Caco-2 (cell line): ENCODE measurements at regions not wholly inside any gene's neighbourhood (a gene's known extent, or its start where the extent isn't known, plus 50 kb on each side); places are given as distances from the start of the nearest gene placed in this dataset.

Experiments used
- BruUV-seq: library from RNA; stranded (reverse); fragments of 400-500 nt; replicated peaks from 2 replicates; lab custom pipeline; 2021; lab: Mats Ljungman, UMichigan
- CTCF ChIA-PET: fragments of 300-600 bp; sonication (Branson Sonifier 250); formaldehyde crosslinking; loops from one replicate; lab custom pipeline; 2022; ENCODE audit warnings: antibody characterized with exemption; lab: Charles Lee
- POLR2A ChIA-PET: fragments of 300-600 bp; sonication (Branson Sonifier 250); formaldehyde crosslinking; loops from one replicate; lab custom pipeline; 2022; ENCODE audit warnings: antibody characterized with exemption; lab: Charles Lee
- DNase-seq, 2 experiments: peaks; one replicate each; pipeline versions ENCODE4 v3.0.0 to v3.0.0-alpha.2; 2020 to 2022
- H3K27me3 ChIP-seq: replicated peaks from 2 replicates; pipeline ENCODE4 v1.6.0; 2011; ENCODE audit warnings: low read length; ENCODE audit not compliant: control insufficient read depth, insufficient read depth
- H3K36me3 ChIP-seq: 2 replicates; pipeline ENCODE4 v1.5.1; 2011; ENCODE audit warnings: low read length; ENCODE audit not compliant: control insufficient read depth, insufficient read depth
- H3K4me1 ChIP-seq: fragments of 250-450 bp; sonication (Bioruptor Pico); 2 replicates; pipeline ENCODE4 v1.5.1; 2020; ENCODE audit warnings: mild to moderate bottlenecking
- H3K4me3 ChIP-seq: 2 replicates; pipeline ENCODE4 v1.5.1; 2011; ENCODE audit warnings: low read depth, mild to moderate bottlenecking, control low read depth, low read length
- H3K9me3 ChIP-seq: fragments of 250-450 bp; sonication (Bioruptor Pico); 2 replicates; pipeline ENCODE4 v1.5.1; 2020; ENCODE audit warnings: mild to moderate bottlenecking, moderate library complexity
- H3K27ac Mint-ChIP-seq: one replicate; pipeline ENCODE4 v1.8.0; 2022; ENCODE audit warnings: mixed read lengths; ENCODE audit not compliant: unreplicated experiment
- H3K27me3 Mint-ChIP-seq: one replicate; pipeline ENCODE4 v1.8.0; 2022; ENCODE audit warnings: mixed read lengths; ENCODE audit not compliant: insufficient read depth, unreplicated experiment
- H3K36me3 Mint-ChIP-seq: one replicate; pipeline ENCODE4 v1.8.0; 2022; ENCODE audit warnings: mild to moderate bottlenecking, mixed read lengths; ENCODE audit not compliant: insufficient read depth, unreplicated experiment
- H3K4me1 Mint-ChIP-seq: one replicate; pipeline ENCODE4 v1.8.0; 2022; ENCODE audit warnings: low read depth, mixed read lengths; ENCODE audit not compliant: unreplicated experiment
- H3K4me3 Mint-ChIP-seq: one replicate; pipeline ENCODE4 v1.8.0; 2022; ENCODE audit warnings: mild to moderate bottlenecking, moderate library complexity, mixed read lengths; ENCODE audit not compliant: unreplicated experiment
- H3K9me3 Mint-ChIP-seq: one replicate; pipeline ENCODE4 v1.8.0; 2022; ENCODE audit warnings: mixed read lengths; ENCODE audit not compliant: unreplicated experiment
- CTCF ChIP-seq, 2 experiments: fragments of 200-600 bp in 1 of 2; IDR thresholded peaks; 1 replicate in 1 of 2; 2 replicates in 1 of 2; pipeline versions ENCODE4 v1.5.1 to v1.8.0; 2011 to 2022; ENCODE audit warnings: antibody characterized with exemption in 1 of 2, control low read depth in 1 of 2, inconsistent platforms in 1 of 2, low read depth in 1 of 2, low read length in 1 of 2, mild to moderate bottlenecking in 1 of 2, moderate library complexity in 1 of 2; ENCODE audit not compliant: insufficient read depth in 1 of 2, severe bottlenecking in 1 of 2, unreplicated experiment in 1 of 2
- intact Hi-C: fragments of 100-400 bp; cut with micrococcal nuclease; formaldehyde crosslinking; loops from one replicate; pipeline ENCODE4 v1.10.0; 2022; ENCODE audit not compliant: unreplicated experiment

DNA sequence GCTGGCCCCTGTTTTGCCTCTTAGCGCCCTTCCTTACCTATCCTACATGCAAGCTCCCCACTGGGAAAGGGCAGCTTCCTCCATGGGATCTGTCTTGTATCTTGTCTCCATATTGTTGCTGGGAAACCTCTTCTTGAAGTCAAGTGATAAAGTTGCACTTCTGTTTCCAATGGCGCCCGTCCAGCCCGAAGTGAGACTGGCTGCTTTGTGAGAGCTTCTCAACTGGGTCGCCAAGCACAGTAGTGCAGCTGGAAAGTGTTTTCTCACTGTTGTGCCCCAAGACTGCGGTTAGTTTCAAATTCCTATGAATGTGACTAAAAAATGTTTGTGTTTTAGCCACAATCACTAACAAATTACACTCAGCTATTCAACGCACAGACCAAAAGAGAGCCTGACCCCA is 506.6 kb upstream of the MPDZ start:
- no peak for TF ChIP-seq CTCF (IDR thresholded peaks at IDR 0.05; ENCODE audit: insufficient read depth in 1 of 2, low read depth in 1 of 2, low read length in 1 of 2, severe bottlenecking in 1 of 2, unreplicated experiment in 1 of 2)
- no peak overlapping the region for H3K4me3 ChIP-seq
- CTCF ChIA-PET = no interaction called here
- no peaks in the 10 kb centered on the region for H3K9me3 ChIP-seq
- POLR2A ChIA-PET = no interaction called here
- no peaks in the 10 kb centered on the region for H3K4me1 ChIP-seq
- BruUV-seq = no TSS peak
- no peaks in the 10 kb centered on the region for H3K27me3 Mint-ChIP-seq
- H3K36me3 Mint-ChIP-seq = no peaks in the 10 kb centered on the region
- no peaks in the 10 kb centered on the region for H3K27me3 ChIP-seq
- intact Hi-C loops = no loop called here
- H3K27ac Mint-ChIP-seq = no peak overlapping the region
- H3K4me1 Mint-ChIP-seq = no peaks in the 10 kb centered on the region
- H3K4me3 Mint-ChIP-seq = no peak overlapping the region
- H3K9me3 Mint-ChIP-seq = no peaks in the 10 kb centered on the region
- no peak for DNase-seq
- no peaks in the 10 kb centered on the region for H3K36me3 ChIP-seq

GRCh38 chr9:13779106-13779505 is 499.6 kb upstream of the MPDZ start:
- no peak for TF ChIP-seq CTCF (IDR thresholded peaks at IDR 0.05; ENCODE audit: insufficient read depth in 1 of 2, low read depth in 1 of 2, low read length in 1 of 2, severe bottlenecking in 1 of 2, unreplicated experiment in 1 of 2)
- no TSS peak for BruUV-seq
- no peak overlapping the region for H3K4me3 Mint-ChIP-seq
- no peaks in the 10 kb centered on the region for H3K27me3 Mint-ChIP-seq
- CTCF ChIA-PET = no interaction called here
- H3K4me1 Mint-ChIP-seq = no peaks in the 10 kb centered on the region
- intact Hi-C loops = no loop called here
- Histone ChIP-seq H3K36me3 (no peaks in the 10 kb centered on the region), H3K4me3 (no peak overlapping the region), H3K27me3 (no peaks in the 10 kb centered on the region), H3K9me3 (no peaks in the 10 kb centered on the region), H3K4me1 (no peaks in the 10 kb centered on the region)
- POLR2A ChIA-PET = no interaction called here
- no peak overlapping the region for H3K27ac Mint-ChIP-seq
- no peak for DNase-seq
- H3K9me3 Mint-ChIP-seq = no peaks in the 10 kb centered on the region
- no peaks in the 10 kb centered on the region for H3K36me3 Mint-ChIP-seq

DNA sequence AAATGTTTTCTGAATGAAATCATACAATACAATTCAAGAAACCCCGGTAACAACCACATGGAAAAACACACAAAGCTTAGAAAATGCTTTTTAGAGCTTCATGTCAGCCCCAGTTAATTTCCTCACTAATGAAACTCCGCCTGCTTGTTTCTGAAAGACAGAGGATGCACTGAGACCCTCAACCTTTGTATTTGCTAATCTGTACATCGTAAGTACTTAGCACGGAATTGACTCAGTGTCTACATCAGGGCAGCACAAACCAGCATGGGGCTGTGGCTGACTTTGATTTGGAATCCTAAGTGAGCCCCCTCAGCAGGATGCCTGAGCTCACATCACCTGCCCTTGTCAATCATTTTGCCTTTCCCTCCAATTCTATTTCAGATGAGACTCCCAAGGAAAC is 499.1 kb upstream of the MPDZ start:
- Histone ChIP-seq H3K27me3 (no peaks in the 10 kb centered on the region), H3K36me3 (no peaks in the 10 kb centered on the region), H3K4me1 (no peaks in the 10 kb centered on the region), H3K9me3 (no peaks in the 10 kb centered on the region), H3K4me3 (no peak overlapping the region)
- no peak for TF ChIP-seq CTCF (IDR thresholded peaks at IDR 0.05; ENCODE audit: insufficient read depth in 1 of 2, low read depth in 1 of 2, low read length in 1 of 2, severe bottlenecking in 1 of 2, unreplicated experiment in 1 of 2)
- no peak overlapping the region for H3K27ac Mint-ChIP-seq
- ChIA-PET CTCF (no interaction called here), POLR2A (no interaction called here)
- H3K27me3 Mint-ChIP-seq = no peaks in the 10 kb centered on the region
- no peaks in the 10 kb centered on the region for H3K36me3 Mint-ChIP-seq
- BruUV-seq = no TSS peak
- no peaks in the 10 kb centered on the region for H3K9me3 Mint-ChIP-seq
- intact Hi-C loops = no loop called here
- no peaks in the 10 kb centered on the region for H3K4me1 Mint-ChIP-seq
- DNase-seq = no peak
- no peak overlapping the region for H3K4me3 Mint-ChIP-seq
